ENCODE measurements at regions not wholly inside any gene's neighbourhood (a gene's known extent, or its start where the extent isn't known, plus 50 kb on each side); places are given as distances from the start of the nearest gene placed in this dataset.
A peak's percentile ranks its signal among the peaks of the same experiment; 100 is the strongest.
"Not testable (repeated sequence)": the region's sequence is repeated elsewhere in the genome, so short reads cannot be mapped to it uniquely, and the experiment has no call there.

DNA sequence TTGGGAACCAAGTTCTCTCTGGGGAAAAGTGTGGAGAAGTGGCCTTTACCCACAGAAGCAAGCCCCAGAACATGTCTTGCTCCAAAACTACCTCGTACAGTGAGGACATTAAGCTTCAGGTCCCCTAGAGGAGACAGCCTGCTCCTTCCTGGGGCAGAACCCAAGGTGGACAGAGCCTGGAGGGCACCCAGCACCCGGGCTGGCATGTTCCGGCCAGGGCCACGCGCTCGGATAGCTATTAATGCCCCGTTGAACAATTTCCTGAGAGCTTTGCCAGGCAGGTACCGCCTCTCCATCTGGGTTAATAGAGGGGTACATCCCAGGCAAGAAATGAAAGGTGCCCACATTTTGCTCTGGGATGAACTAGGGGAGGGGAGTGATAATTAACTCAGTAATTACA, 169.0 kb upstream of the GRK3 start:
- no peak for DNase-seq (ENCODE audit: low read depth)

DNA sequence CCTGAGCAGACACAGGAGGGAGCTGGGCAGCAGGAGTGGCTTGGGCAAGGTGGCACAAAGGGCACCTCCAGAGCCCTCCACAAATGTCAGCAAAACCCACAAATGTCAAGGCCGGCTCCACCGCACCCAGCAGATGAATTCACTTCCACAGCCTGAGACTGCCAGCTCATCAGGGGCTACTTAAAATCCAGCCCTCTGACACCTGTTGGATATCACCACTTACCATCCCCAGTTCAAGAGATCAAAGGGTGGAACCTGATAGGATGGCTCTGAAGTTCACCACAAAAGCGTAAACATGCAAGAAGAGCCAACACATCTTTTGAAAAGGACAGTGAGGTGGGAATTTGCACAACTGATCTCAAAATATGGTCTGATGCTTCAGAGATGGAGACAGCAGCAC, 168.6 kb upstream of the GRK3 start:
- peak; percentile 46 for DNase-seq (ENCODE audit: low read depth)

DNA sequence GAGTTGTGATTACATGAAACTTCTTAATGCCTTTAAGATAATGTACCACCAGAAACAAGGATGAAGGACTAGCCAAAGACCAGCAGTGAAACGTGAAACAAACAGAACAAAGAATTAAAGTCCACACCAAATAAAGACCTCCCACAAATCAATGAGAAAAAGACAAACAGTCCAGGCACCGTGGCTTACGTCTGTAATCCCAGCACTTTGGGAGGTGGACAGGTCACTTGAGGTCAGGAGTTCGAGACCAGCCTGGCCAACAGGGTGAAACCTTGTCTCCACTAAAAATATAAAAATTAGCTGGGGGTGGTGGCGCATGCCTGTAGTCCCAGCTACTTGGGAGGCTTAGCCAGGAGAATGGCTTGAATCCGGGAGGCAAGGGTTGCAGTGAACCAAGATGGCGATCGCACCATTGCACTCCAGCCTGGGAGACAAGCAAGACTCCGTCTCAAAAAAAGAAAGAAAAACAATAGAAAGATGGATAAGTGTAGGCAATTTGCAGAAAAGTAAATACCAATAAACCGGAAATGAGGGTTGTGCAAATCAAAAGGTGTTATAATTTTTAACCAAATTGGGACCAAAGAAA, 167.8 kb upstream of the GRK3 start:
- no peak for DNase-seq (ENCODE audit: low read depth)

DNA sequence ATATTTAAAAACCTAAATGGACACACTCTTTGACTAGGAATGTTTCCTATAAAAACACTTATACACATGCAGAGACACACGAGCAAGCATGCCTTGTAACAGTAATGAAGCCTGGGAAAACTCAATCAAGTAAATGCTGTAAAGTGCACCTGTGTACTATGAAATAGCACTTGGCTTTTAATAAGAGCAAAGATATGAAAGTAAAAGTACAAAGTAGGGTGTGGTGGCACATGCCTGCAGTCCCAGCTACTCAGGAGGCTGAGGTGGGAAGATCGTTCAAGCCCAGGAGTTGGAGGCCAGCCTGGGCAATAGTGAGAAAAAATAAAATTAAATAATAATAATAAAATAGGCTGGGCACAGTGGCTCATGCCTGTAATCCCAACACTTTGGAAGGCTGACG, 166.9 kb upstream of the GRK3 start:
- no peak for DNase-seq (ENCODE audit: low read depth)

DNA sequence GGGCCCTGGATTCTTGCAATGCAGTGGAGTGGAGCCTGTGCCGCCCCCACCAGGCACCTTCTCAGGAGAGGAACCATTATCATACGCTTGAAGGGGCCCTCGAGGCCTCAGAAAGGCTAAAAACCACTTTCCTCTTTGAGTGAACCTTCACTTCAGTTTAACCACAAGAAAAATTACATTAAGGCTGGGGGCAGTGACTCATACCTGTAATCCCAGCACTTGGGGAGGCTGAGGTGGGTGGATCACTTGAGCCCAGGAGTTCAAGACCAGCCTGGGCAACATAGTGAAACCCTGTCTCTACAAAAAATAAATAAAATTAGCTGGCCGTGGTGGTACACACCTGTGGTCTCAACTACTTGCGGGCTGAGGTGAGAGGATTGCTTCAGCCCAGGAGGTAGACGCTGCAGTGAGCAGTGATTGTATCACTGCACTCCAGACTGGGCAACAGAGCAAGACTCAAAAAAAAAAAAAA, 165.8 kb upstream of the GRK3 start:
- DNase-seq (ENCODE audit: low read depth): not testable (repeated sequence)

DNA sequence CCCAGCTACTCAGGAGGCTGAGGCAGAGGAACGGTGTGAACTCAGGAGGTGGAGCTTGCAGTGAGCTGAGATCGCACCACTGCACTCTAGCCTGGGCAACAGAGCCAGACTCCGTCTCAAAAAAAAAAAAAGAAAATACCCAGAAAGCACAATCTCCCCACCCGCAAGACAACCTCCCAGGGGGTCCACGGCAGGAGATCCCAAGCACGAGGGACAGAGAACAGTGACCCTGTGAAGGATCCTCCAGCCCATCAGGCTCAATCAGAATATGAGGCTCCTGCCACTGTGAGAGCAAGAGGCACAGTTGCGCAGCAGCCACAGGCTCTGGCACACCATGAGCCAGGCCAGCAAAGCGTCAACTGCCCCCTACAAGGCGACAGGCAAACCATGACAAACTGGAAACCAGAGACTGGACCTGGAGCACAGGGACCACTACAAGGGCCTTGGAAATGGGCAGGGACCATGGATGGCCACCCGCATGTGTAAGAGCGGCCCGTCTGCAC, 164.8 kb upstream of the GRK3 start:
- no peak for DNase-seq (ENCODE audit: low read depth)

DNA sequence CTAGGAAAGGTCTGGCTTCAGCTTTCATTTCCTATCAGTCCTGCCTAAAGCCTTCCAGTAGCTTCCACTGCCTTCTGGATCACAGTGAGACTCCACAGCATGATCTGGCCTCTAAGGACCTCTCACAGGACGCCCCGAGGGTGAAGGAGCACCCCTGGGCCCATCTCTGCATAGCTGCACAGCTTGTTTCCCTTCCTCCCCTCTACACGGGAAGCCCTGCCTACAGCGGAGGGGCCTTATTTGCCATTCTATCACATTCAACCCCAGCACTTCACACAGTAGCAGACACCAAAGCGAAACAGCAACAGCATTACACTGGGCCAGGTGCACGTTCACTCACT, 162.3 kb upstream of the GRK3 start:
- DNase-seq (ENCODE audit: low read depth): no peak

DNA sequence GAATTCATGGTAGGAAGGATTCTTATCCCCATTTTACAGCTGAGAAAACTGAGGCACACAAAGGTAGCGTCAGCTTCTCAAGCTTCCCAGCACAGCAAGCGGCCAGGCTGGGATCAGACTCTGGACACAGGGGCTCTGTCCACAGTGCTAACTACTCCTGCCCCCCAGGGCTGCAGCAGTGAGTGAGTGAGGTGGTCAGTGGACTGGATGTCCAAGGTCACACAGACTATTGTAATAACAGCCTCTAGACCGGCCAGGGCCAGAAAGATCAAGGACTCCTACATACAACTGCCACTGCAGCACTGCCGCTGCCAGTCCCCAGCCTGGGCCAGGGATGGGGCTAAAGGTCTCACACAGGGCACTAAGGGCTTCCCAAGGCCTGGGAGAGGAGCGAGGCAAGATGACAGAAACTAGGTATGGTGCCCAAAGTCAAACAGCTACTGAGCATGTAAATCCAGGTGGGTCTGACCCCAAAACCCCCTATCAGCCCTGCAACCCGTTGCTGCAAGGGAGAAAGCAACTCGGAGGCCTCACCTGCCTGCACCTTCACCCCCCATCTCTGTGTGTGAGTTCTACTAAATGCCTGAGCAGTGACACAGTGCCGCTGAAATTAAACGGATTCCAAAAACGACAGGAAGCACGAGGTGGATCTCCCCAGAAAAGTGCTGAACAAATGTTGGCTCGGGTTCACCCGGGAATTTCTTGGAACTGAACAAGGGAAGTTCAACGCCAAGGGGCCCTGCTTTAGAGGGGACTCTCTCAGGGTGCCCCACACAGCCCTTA, 161.8 kb upstream of the GRK3 start:
- DNase-seq (ENCODE audit: low read depth): no peak

DNA sequence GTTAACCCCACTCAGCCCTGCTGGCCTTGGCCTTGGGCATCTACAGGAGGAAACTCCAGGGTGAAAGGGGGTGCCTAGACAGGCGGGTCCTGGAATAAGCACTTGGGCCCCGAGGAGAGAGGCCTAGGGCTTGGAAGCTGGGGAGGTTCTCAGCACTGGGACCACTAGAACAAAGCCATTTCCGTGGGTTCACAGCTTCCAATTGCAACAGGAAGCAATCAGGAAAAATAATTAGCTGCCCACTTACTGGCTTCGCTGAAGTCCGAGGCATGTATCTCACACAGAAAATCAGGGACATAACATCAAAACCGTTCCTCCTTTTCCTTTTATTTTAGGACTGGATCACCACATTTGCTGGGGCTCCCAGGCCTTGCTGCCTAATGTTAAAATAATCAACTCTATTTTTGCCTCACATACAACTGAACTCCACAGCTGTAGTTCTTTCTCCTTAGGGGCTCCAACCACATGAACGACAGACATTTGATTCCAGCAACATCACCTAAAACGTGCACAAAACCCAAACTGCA, 161.1 kb upstream of the GRK3 start:
- no peak for DNase-seq (ENCODE audit: low read depth)

DNA sequence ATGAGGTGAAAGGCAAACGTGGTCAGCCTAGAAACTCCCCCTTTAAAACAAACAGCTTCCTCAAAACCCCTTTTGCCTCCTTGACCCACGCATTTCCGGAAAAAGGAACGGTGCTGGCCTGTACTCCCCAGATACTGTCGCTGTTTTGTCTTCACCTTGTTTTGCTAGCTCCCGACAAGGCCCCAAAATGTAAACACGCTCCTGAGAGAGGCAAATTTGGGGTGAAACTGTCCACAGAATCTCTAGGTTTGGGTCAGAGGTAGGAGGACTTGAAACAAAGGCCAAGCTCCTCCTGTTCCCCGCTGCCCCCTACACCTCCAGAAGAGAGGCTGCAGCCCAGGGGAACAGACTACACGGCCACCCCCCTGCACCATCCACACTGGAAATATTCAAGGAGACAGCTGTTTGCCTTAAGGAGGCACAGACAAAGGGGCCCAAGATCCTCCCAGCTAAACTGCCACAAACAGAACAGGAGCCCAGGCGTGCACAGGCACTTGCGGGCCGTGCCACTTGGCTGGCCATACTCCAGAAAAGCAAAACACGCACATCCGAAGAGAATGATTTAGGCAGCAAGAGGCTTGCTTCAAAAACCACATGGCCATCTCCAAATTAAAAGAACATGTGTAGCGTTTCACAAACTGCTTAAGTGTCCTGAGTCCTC, 160.5 kb upstream of the GRK3 start:
- peak; percentile 64 for DNase-seq (ENCODE audit: low read depth)

DNA sequence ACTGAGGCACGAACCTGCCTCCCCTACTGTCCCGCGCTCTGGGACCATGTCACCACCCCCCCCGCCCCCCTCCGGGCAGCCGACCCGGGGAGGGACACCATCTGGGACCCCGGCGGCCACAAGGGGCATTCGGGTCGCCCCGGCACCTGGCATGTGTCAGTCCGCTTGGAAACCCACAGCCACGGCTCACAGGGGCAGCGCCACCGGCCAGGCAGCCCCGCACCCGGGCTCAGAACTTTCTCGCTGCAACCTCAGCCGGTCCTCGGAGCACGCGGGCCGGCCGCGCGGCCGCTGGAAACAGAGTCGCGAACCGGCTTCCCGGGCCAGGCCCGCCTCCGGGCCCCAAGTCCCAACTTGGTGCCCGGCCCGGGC, 159.9 kb upstream of the GRK3 start:
- no peak for DNase-seq (ENCODE audit: low read depth)

DNA sequence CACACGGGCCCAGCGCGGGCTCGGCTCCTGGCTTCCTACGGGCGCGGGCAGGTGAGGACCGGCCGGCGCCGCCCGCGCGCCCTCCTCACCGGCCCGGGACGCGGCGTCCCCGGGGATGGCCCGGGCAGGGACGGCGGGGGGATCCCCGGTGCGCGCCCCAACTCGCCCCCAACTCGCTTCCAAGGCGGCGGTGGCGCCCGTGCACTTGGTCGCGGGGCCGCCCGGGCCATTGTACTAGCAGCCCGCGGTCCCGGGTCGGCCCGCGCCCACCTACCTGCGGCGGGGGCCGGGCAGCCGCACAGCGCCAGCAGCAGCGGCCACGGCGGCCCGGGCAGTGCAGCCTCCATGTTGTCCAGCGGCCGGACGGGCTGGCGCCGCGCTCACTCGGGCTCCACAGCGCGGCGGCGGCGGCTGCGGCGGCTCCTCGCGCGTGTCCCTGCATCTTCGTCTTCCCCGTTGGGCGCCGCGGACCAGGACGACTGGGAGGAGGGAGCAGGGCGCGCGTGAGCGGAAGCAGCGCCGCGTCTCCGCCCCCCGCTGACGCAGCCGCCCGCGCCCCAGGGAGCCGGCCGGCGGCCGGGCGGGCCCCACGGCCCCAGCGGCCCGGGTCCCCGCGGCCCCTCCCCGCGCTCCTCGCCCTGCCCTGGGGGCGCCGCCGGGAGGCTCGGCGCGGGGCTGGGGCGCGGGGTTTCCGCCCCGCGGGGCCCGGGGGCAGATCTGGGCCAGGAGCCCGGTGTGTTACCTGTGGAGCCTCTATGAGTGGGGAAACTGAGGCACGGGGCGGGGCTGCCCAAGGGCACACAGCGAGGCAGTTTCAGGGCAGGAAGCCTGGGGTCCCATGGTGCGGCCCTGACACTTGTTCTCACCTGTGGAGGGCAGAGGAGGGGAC, 159.3 kb upstream of the GRK3 start:
- DNase-seq (ENCODE audit: low read depth): peak; percentile 61

DNA sequence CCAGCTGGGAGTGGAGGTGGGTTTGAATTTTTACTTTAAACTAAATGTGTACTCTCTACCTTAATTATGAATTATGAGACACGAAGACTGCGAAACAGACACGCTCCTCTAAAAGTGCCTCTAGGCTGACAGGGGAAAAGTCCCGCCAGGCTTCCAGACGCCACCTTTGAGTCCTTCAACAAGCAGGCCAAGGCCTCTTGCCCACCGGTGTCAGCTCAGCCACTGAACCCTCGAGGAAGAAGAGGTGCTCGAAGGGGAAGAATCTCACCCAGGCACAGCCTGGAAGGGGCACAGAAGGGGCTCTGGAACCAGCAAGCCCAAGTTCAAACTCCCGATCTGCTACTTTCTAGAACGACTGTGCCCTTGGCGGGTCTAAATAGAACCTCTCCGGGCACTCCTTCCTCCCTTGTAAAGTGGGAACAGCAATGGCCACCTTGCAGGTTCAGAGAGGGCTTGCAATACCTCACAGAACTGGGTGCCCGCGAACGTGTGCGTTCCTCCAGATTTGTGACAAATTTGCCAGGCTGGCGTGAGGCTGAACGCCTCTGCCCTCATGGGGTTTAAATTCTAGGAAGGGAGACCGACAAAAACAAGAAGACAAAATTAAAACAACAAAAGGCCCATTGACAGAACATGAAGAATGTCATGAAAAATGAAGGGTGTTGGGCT, 158.5 kb upstream of the GRK3 start:
- no peak for DNase-seq (ENCODE audit: low read depth)

DNA sequence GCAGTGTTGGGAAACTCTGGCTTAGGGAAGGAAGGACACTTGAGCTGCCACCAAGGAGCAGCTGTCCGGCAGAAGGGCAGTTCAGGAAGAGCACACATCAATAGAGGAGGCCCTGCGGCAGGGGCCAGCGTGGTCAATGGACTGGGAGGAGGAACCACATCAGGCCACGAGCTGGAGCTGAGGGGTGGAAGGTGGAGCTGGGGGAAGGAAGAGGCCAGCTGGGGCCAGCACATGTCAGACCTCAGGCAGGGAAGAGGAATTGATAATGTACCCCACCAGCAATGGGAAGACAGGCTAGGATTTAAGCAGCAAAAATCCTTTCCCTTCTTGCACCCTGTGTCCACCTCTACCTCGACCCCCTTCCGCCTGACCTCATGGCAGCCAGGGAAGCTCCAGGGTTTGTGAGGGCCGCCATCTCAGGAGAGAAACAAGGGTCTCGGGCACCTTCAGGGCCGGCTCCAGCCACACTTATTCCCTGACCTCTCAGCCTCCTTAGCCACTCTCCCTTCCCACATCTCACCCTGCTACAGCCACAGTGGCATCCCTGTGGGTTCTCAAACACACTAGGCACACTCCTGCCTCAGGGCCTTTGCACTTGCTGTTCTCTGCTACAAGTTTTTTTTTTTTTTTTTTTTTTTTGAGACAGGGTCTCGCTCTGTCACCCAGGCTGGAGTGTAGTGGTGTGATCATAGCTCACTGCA, 157.8 kb upstream of the GRK3 start:
- no peak for DNase-seq (ENCODE audit: low read depth)

DNA sequence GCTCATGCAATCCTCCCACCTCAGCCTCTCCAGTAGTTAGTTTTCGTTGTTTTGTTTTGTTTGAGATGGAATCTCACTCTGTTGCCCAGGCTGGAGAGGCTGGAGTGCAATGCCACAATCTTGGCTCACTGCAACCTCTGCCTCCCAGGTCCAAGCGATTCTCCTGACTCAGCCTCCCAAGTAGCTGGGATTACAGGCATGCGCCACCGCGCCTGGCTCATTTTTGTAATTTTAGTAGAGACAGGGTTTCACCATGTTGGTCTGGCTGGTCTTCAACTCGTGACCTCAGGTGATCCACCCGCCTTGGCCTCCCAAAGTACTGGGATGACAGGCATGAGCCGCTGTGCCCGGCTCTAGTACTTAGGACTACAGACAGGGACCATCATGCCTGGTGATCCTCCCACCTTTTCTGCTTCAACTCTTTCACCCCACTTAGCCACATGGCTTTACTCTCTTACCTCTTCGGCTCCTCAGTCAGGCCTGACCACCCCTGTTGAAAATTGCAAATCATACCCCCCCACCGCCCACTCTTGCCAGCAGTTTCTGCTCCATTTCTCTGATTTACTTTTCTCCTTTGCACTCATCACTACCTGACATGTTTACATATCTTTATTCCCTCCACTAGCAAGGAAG, 157.1 kb upstream of the GRK3 start:
- no peak for DNase-seq (ENCODE audit: low read depth)

DNA sequence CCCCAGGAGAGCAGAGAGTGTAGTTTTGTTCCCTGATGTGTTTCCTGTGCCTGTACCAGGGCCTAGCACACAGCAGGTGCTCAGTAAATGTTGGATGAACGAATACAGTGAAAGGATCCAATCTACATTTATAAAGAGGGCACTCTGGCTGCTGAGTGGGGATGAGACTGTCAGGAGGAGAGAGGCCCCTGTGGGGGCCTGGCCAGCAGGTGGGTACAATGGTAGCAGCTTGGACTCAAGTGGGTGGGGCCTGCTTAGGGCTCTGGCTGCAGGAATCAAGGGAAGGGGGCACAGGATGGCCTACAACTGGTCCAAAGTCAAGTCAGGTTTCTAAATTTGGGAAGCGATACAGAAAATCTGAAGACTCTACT, 156.6 kb upstream of the GRK3 start:
- no peak for DNase-seq (ENCODE audit: low read depth)

DNA sequence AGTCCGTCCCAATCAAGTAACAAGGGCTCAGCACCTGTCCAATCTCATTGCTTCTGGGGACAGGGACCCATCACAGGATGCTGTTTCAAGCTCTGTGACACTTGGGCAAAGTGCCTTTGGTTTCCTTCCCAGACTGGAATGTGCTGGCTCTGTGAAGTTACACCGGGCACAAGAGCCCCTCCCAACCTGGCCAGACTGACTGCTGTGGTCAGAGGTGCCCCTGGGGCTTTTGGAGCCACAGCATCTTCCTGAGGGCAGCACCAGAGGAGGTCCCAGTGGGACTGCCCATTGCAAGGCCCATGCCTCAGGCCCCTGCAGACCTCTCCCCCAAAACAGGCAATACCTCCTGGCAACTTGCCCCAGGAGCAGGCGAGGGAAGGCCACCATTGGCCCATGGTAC, 155.2 kb upstream of the GRK3 start:
- DNase-seq (ENCODE audit: low read depth): no peak

DNA sequence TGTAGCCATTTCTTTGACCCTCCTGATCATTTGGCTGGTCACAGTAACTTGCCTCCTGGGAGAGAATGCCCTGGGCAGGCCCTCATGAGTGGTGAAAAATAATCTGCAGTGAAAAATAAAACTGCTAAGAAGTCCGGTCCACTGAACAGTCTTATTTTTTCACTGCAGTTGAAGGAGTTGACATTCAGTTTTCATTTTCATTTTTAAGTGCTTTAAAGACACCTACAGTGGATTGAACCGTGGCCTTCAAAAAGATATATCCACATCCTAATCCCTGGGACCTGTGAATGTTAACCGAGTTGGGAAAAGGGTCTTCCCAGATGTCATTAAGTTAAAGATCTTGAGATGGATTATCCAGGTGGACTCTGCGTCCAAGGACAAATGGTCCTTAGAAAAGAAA, 153.6 kb upstream of the GRK3 start:
- no peak for DNase-seq (ENCODE audit: low read depth)

DNA sequence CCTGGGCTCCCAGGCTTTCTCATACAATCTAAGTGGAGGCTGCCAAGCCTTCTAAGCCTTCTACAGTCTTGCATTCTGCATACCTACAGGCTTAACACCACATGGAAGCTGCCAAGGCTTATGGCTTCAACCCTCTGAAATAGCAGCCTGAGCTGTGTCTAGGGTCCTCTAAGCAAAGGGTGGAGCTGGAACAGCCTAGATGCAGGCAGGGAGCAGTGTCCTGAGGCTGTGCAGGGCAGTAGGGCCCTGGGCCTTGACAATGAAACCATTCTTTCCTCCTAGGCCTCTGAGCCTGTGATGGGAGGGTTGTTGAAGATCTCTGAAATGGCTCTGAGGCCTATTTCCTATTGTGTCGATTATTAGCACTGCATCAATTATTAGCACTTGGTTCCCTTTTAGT, 150.9 kb upstream of the GRK3 start:
- DNase-seq (ENCODE audit: low read depth): no peak

DNA sequence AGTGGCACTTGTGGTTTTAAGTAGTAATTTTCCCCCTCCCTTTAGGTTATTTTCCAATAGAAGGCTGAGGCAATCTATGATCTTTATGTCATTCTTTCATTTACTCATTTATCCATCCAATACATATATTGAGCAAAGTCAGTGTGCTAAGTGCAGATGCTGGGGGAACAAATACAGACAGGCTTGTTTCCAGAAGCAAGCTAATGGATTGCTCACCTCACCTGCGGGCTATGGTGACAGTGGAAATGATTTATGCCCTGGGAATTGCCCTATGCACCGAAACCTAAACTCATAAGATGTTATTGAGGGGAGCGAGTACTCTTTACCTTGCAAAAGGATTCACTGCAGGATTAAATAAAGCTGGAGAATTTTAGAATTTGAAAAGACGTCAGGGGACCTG, 148.7 kb upstream of the GRK3 start:
- not testable (repeated sequence) for DNase-seq (ENCODE audit: low read depth)
